ENCODE measurements at regions not wholly inside any gene's neighbourhood (a gene's known extent, or its start where the extent isn't known, plus 50 kb on each side); places are given as distances from the start of the nearest gene placed in this dataset.
"Not testable (repeated sequence)": the region's sequence is repeated elsewhere in the genome, so short reads cannot be mapped to it uniquely, and the experiment has no call there.

- DNase-seq, result no peak
These were observed 134.1 kb downstream of the COX18 start for GRCh38 chr4:72935462-72935861.

- DNase-seq, result no peak
These were observed 136.5 kb downstream of the COX18 start for GRCh38 chr4:72933029-72933428.

GRCh38 chr4:72931346-72931745 lies 138.2 kb downstream of the COX18 start:
- no peak for DNase-seq

GRCh38 chr4:72929596-72930274 lies 139.8 kb downstream of the COX18 start:
- not testable (repeated sequence) for DNase-seq

GRCh38 chr4:72924814-72925213 lies 144.7 kb downstream of the COX18 start:
- no peak for DNase-seq

GRCh38 chr4:72919937-72920336 lies 149.6 kb downstream of the COX18 start:
- no peak for DNase-seq

GRCh38 chr4:72919464-72919863 lies 150.1 kb downstream of the COX18 start:
- DNase-seq, result no peak

GRCh38 chr4:72918362-72918761 lies 151.2 kb downstream of the COX18 start:
- no peak for DNase-seq

- DNase-seq, result no peak
These were observed 158.2 kb downstream of the COX18 start for GRCh38 chr4:72911316-72911715.

- DNase-seq, result no peak
These were observed 160.1 kb downstream of the COX18 start for GRCh38 chr4:72909461-72909860.

GRCh38 chr4:72902354-72902753 lies 167.2 kb downstream of the COX18 start:
- DNase-seq, result no peak

GRCh38 chr4:72901553-72901952 lies 168.0 kb downstream of the COX18 start:
- DNase-seq, result no peak

- no peak for DNase-seq
These were observed 168.6 kb downstream of the COX18 start for GRCh38 chr4:72900952-72901351.

- DNase-seq, result no peak
These were observed 169.9 kb downstream of the COX18 start for GRCh38 chr4:72899621-72900020.

GRCh38 chr4:72899214-72899613 lies 170.3 kb downstream of the COX18 start:
- no peak for DNase-seq

GRCh38 chr4:72896515-72896914 lies 173.0 kb downstream of the COX18 start:
- DNase-seq, result no peak

- DNase-seq, result no peak
These were observed 174.1 kb downstream of the COX18 start for GRCh38 chr4:72895408-72895807.

GRCh38 chr4:72893354-72894066 lies 176.0 kb downstream of the COX18 start:
- DNase-seq, result no peak

GRCh38 chr4:72888331-72888730 lies 181.2 kb downstream of the COX18 start:
- DNase-seq, result no peak

- no peak for DNase-seq
These were observed 182.4 kb downstream of the COX18 start for GRCh38 chr4:72887152-72887551.

GRCh38 chr4:72886602-72887001 lies 182.9 kb downstream of the COX18 start:
- no peak for DNase-seq

GRCh38 chr4:72884225-72884624 lies 185.3 kb downstream of the COX18 start:
- not testable (repeated sequence) for DNase-seq

- DNase-seq, result no peak
These were observed 192.6 kb downstream of the COX18 start for GRCh38 chr4:72876946-72877345.

- DNase-seq, result no peak
These were observed 194.0 kb downstream of the COX18 start for GRCh38 chr4:72875545-72875944.

GRCh38 chr4:72875138-72875537 lies 194.4 kb downstream of the COX18 start:
- no peak for DNase-seq

Measured in inflammatory macrophage treated with lipopolysaccharide for 4 hours (primary cell).